GM19328 (cell line): ENCODE measurements at regions not wholly inside any gene's neighbourhood (a gene's known extent, or its start where the extent isn't known, plus 50 kb on each side); places are given as distances from the start of the nearest gene placed in this dataset.

Source experiments
- ATAC-seq: cut with Tn5 transposase; IDR thresholded peaks from one replicate; pipeline ENCODE4 v1.9.1; 2021; ENCODE audit warnings: mild to moderate bottlenecking, moderate library complexity; ENCODE audit not compliant: unreplicated experiment

DNA sequence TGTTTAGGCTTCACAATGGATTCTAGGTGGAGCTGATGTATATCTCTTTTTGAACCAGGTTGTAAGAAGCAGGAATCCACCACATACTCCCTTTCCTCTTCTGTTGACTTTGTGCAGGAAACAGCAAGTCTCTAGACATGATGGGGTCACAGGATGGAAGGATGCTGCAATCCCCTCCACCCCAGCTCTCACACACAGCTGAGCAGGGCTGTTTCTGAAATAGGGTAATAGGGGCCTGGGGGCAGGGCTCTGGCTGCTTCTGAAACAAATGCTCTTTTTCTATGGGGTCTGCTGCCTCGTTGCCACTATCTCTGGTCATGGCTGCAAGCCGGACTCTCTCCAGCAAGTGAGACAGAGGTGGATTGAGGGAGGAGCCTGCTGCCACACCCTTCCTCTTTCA lies 148.9 kb downstream of the SOX11 start:
- no peak for ATAC-seq

DNA sequence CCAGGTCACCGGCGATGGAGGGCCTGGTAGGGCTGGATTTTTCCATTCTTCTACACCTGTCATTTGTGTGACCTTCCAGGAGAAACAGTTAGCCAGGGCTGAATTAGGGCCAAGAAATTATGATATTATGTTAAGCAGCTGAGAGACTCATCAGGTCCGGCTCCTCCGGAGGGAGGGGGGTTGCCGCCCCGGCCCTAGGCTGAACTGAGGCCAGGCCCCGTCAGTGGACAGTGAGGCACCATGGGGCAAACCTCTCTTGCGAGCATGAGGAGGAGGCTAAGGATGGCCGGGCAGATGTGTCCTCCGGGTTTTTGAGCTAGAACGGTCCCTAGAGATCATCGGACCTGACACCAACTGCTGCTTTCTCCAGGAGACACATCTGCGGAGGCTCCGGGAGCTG lies 150.1 kb downstream of the SOX11 start:
- ATAC-seq: no peak

DNA sequence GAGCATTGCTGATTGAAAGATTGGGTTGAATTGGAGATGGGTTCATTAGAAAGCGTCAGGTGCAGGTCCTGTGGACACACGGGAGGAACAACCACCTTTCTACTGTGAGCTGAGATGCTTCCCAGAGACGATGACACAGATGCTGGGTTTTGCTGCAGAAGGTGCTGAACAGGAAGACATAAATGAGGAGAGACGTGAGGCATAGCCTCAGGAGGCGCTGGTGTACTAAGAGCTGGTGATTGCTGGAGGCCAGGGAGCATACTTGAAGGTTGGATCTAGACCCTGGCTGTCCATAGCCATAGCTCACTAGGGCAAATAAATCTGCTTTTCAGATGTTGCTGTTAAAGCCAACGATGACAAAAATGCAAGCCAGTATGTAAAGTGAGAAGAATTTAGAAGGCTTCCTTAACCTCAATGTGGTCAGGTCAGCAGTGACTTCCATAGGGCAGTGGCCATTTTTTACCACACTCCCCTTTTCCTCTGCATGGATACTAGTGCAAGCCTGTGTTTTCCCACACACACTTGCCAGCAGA lies 153.7 kb downstream of the SOX11 start:
- ATAC-seq: no peak

DNA sequence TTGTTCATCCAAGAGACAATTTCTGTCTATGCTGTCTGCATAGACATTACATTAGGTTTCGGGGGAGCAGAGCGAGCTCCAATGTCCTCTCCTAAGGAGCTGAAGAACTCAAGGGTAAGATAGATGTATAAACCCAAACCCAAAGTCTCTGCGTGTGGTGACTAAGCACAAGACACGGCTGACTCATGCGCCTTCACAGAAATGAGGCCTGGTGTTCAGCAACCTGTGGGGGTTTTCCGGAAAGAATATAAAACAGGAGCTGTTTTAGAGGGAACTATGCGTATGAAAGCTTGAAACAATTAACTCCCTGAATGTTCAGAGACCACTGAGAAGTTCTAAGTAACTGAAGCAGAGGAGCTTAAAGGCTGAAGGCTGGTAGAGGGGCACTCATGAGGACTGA lies 154.7 kb downstream of the SOX11 start:
- no peak for ATAC-seq

DNA sequence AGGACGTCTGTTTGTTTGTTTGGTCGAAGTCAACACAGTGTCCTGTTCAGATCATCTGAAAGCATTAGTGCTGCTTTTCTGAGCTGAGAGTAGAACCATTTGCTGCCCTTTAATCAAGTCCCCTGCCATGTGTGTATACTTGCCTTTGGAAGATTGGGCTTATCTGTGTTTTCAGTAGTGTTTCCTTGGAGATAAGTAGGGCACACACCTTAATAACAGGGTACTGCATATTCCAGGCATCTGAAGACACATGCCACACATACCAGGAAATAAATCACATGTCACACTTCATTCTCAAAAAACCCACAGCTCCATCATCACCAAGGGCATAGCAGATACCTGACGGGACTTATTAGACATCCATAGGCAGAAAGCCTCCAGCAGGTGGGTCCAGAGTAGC lies 157.4 kb downstream of the SOX11 start:
- no peak for ATAC-seq

DNA sequence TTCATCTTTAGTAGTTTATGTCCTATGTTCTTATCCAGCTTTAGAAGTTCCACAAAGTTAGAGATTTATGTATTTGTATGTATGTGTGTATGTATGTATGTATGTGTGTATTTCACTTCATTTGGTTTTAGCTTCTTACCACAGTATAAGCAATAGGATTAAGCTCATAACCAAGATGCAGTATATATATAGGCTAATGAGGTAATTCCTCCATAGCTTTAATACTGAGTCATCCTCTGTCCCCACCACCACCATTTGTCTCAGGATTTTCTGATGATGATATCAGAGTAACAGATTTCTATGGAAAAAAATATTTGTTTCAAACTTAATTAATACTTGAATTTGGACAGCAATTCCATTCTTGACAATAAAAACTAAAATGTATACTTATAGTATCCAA lies 159.2 kb downstream of the SOX11 start:
- no peak for ATAC-seq

DNA sequence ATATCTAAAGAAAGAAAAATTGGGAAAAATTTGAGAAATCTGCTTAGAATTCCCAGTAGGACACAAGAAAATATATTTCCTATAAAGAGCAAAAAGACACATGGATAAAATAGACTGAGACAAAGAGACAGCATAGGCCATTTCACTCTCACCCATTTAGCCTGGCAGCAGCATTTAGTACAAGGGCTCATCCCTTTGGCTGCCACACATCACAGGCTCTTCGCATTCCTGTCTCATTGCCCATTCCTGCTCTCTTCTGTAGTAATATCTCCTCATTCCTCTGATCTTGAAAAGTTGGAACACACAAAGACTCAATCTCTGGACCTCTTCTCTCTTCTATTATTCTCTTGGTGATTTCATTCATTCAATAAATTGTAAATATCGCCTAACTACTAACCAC lies 162.6 kb downstream of the SOX11 start:
- ATAC-seq: no peak

DNA sequence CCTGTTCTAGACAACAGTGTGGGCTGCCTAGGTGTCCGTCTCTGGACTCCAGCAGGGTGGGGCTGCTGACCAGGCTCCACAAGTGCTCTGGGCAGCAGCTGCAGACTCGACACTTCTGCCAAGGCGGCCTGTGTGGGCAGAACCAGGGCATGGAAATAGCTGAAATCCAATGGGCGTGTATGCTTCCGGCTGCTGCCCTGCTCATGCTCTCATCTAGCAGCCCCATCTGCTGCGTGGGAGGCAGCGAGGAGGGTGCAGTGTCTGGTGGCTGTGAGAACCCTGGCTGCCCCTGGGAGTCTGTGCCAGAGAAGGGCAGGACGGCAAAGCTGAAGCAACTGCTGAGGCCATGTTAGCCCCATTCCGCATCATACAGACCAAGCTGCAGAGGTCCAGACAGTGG lies 174.9 kb downstream of the SOX11 start:
- ATAC-seq: no peak

DNA sequence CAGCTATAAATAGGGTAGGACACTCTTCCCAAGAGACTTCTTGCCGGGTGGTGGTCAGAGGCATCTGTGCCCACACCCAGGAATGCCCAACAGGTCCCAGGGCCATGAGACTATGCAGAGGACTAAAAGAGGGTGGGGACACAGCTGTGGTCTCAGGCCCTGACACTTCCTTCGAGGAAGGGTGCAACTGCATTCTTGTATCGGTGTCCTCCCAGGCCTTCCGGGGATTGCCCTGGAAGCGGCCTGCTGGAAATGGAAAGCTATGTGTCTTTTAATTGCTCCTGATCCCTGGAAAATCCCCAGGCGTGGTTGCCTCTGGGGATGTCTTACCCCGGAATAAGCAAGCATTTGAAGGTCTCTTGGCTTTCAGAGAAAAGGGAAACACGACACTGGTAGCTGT lies 176.7 kb downstream of the SOX11 start:
- ATAC-seq: no peak

DNA sequence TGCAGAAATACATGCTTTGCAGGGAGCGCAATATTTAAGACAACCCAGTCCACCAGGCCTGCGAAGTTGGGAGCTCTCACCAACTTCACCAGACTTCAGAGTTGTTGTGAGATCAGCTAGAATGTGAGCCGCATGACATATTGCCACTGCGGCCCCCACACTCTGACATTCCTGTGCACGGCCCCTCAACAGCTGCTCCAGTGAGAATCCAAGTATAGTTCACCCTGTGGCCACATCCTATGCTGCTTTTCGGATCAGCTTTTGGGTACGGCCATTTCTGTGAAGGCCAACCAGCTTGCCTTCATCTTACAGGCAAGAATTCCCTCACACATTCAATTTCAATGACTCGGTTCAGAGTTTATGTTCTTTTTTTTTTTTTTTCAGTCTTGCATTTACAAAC lies 177.8 kb downstream of the SOX11 start:
- ATAC-seq: no peak

DNA sequence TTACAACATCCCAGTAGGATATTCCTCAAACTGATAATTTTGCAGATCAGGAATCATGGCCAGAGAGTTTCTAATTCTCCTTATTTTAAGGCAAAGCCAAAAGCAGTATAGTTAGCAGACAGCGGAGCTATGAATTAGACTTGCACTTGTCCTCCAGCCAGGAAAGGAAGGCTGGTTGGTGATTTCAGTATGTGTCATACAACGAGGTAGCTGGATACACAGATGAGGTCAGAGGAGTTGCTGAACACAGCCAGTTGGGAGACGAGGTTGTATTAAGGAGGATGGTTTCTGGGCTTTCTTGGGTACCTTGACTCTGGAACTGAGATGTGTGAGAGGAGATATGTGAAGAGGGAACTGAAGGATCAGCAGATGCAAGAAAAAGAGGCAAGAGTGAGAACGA lies 185.2 kb downstream of the SOX11 start:
- ATAC-seq: no peak

DNA sequence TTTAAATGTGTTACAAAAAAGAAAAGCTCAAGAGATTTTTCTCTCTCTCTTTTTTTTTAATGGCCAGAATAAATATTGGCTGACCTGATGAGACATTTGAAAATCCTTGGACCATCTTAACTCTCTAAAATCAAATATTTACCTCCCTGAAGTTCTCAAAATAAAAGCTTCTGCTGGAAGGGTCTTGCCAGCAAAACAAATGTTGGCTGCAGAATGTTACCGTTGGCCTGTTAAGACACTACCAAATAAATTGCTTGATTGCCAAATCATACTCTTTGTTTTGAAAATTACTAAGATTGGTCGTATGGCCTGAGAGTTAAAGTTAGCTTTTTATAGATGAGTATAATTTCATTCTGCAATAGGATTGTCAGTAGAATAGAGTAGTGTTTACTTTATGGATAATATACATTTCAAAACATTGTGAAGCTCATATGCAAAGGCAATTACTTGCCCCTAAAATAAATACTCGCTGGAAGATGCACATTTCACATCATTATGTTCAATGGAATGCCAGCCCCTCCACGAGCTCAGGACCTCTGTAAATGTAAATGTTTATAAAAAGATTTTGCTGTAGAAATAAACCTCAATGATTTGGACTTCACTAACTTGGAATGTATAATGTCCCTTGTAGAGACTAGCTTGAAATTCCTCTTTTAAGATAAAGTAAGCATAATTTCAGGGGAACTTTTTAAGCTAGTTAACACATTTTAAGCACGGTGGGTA lies 193.4 kb downstream of the SOX11 start:
- no peak for ATAC-seq

DNA sequence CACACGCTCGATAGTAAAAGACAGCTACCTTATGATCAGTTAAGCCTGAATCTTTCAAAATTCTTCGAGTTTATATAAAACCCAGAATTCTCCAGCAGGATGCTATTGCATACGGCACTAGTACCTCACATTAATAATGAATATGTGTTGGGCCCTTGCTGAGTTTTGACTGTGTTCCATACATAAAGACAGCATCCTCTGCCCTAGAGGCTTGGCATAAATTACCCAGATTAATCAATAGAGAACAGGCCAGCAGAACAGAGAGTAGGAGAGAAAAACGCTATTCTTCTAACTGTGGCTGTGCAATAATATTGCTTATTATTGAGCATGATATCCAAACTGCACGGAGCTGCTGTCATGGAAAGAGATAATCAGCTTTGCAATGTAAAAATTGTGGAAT lies 194.3 kb downstream of the SOX11 start:
- no peak for ATAC-seq

DNA sequence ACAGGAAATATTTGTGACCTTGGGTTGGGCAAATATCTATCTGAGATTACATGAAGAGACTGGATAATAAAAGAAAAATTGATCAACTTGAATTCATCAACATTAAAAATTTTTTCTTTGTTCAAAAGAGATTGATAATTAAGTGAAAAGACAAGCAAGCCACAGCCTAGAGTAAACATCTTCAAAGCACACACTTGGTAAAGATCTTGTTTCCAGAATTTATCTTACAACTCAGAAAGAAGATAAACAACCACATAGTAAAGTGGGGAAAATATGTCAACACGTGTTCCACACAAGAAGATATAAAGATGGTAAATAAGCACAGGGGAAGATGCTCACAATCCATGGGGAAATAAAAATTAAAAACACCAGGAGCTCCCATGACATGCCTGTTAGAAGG lies 195.9 kb downstream of the SOX11 start:
- no peak for ATAC-seq

DNA sequence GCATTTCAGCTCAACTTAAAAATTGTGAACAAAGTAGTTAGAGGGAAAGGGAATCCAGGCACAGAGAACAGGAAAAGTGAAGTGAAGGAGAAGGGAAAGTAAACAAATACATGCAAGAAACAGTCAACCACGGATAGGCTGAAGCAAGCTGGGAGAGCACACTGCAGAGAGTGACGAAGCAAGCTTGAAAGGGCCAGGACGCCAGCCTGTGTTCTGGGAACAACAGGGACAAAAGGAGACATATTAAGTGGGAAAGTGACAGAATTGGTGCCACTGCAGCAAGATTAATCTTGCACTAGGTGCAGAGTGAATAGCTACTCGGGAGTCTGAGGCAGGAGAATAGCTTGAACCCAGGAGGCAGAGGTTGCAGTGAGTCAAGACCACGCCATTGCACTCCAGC lies 197.3 kb downstream of the SOX11 start:
- no peak for ATAC-seq

DNA sequence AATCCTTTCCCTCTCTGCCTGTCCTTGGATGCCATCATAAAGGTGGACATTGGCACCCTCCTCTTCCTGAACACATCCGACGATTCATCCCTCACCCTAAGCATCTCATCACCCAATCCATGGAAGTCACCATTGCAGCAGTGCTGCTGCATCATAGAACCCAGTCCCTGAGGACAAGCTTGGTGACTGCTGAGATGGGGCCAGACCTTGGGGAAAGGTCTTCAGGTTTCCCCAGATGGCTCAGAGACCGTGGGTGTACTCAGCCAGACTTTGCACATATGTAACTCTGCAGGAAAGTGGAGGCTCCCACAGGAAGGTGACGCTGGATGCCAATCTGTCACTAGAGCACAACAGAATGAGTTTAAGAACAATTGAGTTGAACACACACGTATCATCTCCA lies 202.2 kb downstream of the SOX11 start:
- no peak for ATAC-seq

DNA sequence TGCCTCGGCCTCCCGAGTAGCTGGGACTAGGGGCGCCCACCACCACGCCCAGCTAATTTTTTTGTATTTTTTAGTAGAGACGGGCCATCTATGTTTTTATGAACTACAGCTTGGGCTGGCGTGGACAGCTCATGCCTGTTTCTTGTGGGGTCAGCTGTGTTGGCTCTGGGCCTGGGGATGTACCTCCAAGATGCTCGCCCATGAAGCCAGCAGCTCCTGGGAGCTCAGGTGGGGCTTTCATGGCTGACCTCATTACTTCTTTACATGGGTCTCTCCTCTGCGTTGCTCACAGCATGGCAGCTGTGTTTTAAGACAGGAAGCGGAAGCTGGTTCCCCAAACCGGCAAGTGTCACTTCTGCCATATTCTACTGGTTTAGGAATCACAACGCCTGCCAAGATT lies 203.1 kb downstream of the SOX11 start:
- no peak for ATAC-seq

DNA sequence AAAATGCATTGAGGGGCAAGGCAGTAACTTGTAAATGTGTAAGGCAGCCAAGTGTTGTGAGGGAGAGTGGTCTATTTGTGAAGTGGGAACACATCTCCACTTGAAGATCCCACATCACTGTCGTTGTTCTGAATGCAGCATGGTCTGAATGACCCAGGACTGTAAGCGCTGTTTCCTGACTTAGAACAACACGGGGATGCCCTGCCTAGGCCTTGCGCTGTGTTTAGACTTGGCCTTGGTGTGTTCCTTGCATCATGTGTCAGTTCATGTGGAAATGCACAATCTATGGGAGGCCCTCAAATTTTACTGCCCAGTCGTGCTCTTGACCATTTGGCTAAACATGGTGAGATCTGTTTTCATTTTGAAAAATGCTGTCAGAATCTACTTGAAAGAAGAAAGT lies 205.1 kb downstream of the SOX11 start:
- ATAC-seq: no peak

DNA sequence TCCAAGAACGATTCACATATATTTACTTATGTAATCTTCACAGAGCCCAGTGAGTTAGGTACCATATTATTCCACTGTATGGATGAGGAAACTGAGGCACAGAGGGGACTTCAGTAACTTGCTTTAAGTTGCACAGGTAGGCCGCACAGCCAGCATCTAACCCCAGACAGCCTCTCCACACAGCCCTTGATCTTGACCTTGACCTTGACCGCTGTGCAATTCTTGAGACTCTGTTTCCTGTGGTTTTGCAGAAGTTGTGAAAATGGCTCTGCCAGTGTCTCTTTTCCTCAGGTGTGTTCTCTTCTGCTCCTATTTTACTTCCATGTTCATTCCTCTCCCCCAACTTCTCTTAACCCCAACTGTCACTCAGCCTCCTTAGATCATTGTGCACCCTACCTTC lies 206.5 kb downstream of the SOX11 start:
- ATAC-seq: no peak

DNA sequence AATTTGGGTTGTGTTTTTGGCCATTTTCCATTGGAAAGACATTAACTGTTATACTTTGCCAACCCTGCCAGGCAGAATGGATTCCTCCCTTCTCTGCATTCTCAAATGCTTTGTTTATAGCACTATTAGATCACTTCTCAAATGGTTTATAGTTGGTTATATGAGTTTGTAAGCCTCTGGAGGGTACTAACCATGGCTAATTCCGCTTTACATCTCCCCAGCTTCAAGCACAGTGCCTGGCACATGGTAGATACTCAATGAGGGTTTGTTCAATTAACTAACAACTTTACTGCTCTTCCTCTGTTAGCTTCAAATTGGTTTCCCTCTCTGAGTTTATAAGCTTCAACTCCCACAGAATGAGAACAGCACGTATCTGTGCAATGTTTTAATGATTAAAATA lies 213.5 kb downstream of the SOX11 start:
- ATAC-seq: no peak

DNA sequence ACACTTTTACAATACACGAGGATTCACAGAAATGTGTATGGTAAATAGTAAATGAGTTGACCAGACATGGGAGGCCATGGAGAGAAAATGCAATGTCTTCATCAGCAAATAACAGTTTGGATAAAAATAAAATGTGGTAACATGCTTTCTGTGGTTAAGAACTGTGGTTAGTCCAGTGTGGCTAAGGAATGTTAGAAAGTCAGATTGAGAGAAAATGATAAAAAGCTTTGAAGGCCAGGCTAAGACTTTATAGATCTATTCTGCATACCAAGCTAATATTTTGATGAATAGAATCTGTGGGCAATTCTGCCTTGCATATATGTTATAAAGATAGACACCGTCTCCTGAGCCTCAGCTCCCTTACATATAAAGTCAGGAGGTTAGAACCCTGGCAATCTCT lies 215.9 kb downstream of the SOX11 start:
- ATAC-seq: no peak

DNA sequence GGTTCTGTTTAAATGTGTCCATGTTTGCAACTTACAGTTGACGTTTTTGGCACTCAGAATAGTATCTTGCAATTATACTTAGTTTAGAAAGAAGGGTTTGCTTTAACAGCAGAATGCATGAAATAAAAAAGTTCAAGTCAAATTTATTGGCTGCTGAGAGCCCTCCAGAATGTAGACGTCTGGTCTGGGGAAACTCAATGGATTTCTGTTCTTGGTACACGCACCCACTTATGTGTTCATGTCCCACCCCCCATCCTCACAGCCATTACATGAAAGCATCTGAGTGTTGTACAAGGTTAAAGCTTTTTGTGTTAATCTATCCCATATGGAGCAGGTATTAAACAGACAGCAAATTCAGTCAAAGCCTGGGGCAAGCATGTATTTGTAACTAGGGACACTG lies 219.5 kb downstream of the SOX11 start:
- ATAC-seq: no peak

DNA sequence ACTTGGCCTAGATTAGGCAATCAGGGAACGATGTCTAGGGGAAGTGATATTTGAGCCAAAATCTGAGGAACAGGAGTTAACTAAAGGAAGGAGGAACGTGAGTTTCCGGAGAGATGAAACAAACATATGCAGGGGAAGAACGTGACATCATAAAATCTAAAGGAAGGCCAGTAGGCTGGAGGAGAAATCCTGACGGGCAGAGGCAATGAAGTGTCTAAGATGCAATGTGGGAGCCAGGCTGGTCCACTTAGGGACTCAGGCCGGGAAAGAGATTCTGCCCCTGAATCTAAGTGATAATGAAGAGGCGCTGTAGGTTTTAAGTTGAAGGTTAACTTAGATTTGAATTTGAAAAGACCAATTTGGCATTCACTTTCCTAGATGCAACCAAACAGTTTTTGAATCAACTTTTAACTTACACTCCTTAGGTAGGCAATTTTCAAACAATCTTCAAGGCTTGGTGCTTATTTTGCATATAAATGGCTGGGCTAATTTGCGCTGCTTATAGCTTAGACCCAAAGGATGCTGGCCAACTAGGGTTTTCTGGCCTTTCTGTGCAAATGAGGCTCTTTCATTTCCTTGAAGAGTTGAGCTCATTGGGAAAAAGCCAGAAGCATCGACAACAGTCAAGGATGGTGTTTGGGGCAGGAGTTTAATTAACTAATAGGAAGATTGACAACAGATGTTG lies 221.7 kb downstream of the SOX11 start:
- ATAC-seq: no peak
